BJ (cell line): ENCODE measurements at regions not wholly inside any gene's neighbourhood (a gene's known extent, or its start where the extent isn't known, plus 50 kb on each side); places are given as distances from the start of the nearest gene placed in this dataset.

Source experiments
- CTCF ChIA-PET: fragments of 350-600 bp; formaldehyde crosslinking; extraction: SDS; loops from one replicate; lab custom pipeline; 2021; ENCODE audit warnings: antibody characterized with exemption, inconsistent platforms; lab: Yijun Ruan, JAX
- POLR2A ChIA-PET: fragments of 300-600 bp; sonication (Branson Sonifier 250); formaldehyde crosslinking; extraction: SDS; loops from one replicate; lab custom pipeline; 2021; ENCODE audit warnings: antibody characterized with exemption; lab: Charles Lee
- DNase-seq: peaks from one replicate; pipeline ENCODE4 v3.0.0-alpha.2; 2011; ENCODE audit warnings: low read depth
- H3K27me3 ChIP-seq: 2 replicates; pipeline ENCODE4 v1.6.0; 2011; ENCODE audit warnings: low read length; ENCODE audit not compliant: control insufficient read depth, insufficient read depth
- H3K36me3 ChIP-seq: 2 replicates; pipeline ENCODE4 v1.5.1; 2011; ENCODE audit warnings: low read length; ENCODE audit not compliant: control insufficient read depth, insufficient read depth
- H3K4me3 ChIP-seq: 2 replicates; pipeline ENCODE4 v1.5.1; 2011; ENCODE audit warnings: low read depth, mild to moderate bottlenecking, control low read depth, low read length
- TF ChIP-seq, protein P1 (sequence below): IDR thresholded peaks from 2 replicates; pipeline ENCODE4 v1.5.1; 2011; ENCODE audit warnings: low read depth, mild to moderate bottlenecking, control low read depth, inconsistent platforms, low read length, moderate library complexity; ENCODE audit not compliant: insufficient read depth

DNA sequence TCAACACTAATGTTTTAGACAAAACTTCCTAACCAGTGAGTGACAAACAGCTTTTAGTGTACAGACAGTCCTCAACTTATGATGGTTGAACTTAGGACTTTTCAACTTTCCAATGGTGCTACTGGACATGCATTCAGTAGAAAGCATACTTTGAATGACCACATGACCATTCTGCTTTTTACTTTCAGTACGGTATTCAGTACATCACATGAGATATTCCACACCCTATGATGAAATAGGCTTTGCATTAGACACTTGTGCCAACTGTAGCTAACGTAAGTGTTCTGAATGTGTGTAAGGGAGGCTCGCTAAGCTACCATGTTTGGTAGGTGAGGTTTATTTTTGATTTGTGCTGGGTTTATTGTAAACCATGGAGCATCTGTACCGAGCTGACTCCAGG, 113.7 kb downstream of the WNT7A start:
- no peak for DNase-seq
- ChIA-PET CTCF (no interaction called here), POLR2A (no interaction called here)
- Histone ChIP-seq H3K4me3 (no peak overlapping the region), H3K36me3 (no peaks in the 10 kb centered on the region), H3K27me3 (no peaks in the 10 kb centered on the region)
- TF ChIP-seq, protein P1, sequence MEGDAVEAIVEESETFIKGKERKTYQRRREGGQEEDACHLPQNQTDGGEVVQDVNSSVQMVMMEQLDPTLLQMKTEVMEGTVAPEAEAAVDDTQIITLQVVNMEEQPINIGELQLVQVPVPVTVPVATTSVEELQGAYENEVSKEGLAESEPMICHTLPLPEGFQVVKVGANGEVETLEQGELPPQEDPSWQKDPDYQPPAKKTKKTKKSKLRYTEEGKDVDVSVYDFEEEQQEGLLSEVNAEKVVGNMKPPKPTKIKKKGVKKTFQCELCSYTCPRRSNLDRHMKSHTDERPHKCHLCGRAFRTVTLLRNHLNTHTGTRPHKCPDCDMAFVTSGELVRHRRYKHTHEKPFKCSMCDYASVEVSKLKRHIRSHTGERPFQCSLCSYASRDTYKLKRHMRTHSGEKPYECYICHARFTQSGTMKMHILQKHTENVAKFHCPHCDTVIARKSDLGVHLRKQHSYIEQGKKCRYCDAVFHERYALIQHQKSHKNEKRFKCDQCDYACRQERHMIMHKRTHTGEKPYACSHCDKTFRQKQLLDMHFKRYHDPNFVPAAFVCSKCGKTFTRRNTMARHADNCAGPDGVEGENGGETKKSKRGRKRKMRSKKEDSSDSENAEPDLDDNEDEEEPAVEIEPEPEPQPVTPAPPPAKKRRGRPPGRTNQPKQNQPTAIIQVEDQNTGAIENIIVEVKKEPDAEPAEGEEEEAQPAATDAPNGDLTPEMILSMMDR: no peak

GRCh38 chr3:13764161-13764560, 115.7 kb downstream of the WNT7A start:
- no peaks in the 10 kb centered on the region for H3K27me3 ChIP-seq
- ChIA-PET POLR2A (no interaction called here), CTCF (no interaction called here)
- no peaks in the 10 kb centered on the region for H3K36me3 ChIP-seq
- TF ChIP-seq, protein P1: no peak
- DNase-seq: no peak
- H3K4me3 ChIP-seq: no peak overlapping the region

DNA sequence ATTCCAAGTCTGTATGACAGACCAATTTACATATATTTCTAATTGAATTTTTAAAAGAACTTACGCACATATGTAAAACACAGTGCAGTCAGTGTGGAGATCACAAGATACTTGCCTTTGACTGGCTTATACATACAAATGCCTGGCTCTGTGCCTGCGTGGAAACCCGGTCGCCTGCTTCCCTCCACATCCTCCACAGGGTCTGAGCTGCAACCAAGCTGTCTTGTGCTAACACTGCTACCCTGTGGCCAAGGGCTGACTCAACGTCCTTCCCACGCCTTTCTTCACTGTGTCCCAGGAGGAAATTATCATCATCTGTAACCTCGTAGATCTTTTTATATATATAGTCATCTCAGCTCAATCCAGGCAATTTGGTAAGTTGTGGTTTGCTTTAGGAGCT, 117.0 kb downstream of the WNT7A start:
- POLR2A ChIA-PET: no interaction called here
- no peak overlapping the region for H3K4me3 ChIP-seq
- no peak for DNase-seq
- TF ChIP-seq, protein P1: no peak
- H3K36me3 ChIP-seq: no peaks in the 10 kb centered on the region
- H3K27me3 ChIP-seq: no peaks in the 10 kb centered on the region
- CTCF ChIA-PET: no interaction called here

- no peaks in the 10 kb centered on the region for H3K27me3 ChIP-seq
- TF ChIP-seq, protein P1: no peak
- ChIA-PET CTCF (no interaction called here), POLR2A (no interaction called here)
- no peak overlapping the region for H3K4me3 ChIP-seq
- no peak for DNase-seq
- H3K36me3 ChIP-seq: no peaks in the 10 kb centered on the region
Measured at GRCh38 chr3:13750731-13751130, 129.1 kb downstream of the WNT7A start.

DNA sequence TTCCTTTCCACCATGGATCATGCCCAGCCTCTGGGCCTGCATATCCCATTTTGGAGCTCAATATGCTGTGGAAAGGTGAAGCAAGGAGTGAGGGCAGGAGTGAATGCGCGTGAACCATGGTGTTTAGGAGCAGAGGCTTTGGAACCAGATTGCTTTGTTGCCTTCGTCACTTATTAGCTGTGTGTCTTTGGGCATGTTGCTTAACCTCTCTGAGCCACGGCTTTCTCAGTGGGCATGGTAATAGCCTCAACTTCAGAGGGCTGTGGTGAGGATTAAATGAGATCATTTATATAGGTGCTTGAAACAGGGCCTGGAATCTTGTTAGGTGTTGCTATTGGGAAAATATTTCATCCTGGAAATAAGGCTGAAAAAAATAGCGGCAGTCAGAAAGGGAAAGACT, 129.7 kb downstream of the WNT7A start:
- POLR2A ChIA-PET: no interaction called here
- Histone ChIP-seq H3K27me3 (no peaks in the 10 kb centered on the region), H3K36me3 (no peaks in the 10 kb centered on the region), H3K4me3 (no peak overlapping the region)
- CTCF ChIA-PET: no interaction called here
- no peak for DNase-seq
- TF ChIP-seq, protein P1: no peak
